ENCODE measurements at regions not wholly inside any gene's neighbourhood (a gene's known extent, or its start where the extent isn't known, plus 50 kb on each side); places are given as distances from the start of the nearest gene placed in this dataset.

- TF ChIP-seq POLR2A (IDR thresholded peaks at IDR 0.05) = no peak
- no peak for TF ChIP-seq CTCF (IDR thresholded peaks at IDR 0.05)
- no peak for TF ChIP-seq POLR2AphosphoS5 (IDR thresholded peaks at IDR 0.05)
Observed at GRCh38 chr2:11898576-11898975, 152.1 kb downstream of the LPIN1 start.
